Fibroblast of pulmonary artery (primary cell): ENCODE measurements at regions not wholly inside any gene's neighbourhood (a gene's known extent, or its start where the extent isn't known, plus 50 kb on each side); places are given as distances from the start of the nearest gene placed in this dataset.
A peak's percentile ranks its signal among the peaks of the same experiment; 100 is the strongest.

Experiments used
- DNase-seq: peaks from one replicate; pipeline ENCODE4 v3.0.0-alpha.2; 2010; ENCODE audit warnings: low read depth
- H3K4me3 ChIP-seq: replicated peaks from 2 replicates; pipeline ENCODE4 v1.5.1; 2011; ENCODE audit warnings: low read depth, mild to moderate bottlenecking, control low read depth, low read length, moderate library complexity
- TF ChIP-seq, protein P1 (sequence below): IDR thresholded peaks from 2 replicates; pipeline ENCODE4 v1.5.1; 2011; ENCODE audit warnings: mild to moderate bottlenecking, control low read depth, low read length, inconsistent platforms; ENCODE audit errors: missing control alignments

- H3K4me3 ChIP-seq = no peak overlapping the region
- DNase-seq = no peak
- TF ChIP-seq, protein P1, sequence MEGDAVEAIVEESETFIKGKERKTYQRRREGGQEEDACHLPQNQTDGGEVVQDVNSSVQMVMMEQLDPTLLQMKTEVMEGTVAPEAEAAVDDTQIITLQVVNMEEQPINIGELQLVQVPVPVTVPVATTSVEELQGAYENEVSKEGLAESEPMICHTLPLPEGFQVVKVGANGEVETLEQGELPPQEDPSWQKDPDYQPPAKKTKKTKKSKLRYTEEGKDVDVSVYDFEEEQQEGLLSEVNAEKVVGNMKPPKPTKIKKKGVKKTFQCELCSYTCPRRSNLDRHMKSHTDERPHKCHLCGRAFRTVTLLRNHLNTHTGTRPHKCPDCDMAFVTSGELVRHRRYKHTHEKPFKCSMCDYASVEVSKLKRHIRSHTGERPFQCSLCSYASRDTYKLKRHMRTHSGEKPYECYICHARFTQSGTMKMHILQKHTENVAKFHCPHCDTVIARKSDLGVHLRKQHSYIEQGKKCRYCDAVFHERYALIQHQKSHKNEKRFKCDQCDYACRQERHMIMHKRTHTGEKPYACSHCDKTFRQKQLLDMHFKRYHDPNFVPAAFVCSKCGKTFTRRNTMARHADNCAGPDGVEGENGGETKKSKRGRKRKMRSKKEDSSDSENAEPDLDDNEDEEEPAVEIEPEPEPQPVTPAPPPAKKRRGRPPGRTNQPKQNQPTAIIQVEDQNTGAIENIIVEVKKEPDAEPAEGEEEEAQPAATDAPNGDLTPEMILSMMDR = no peak
Measured at GRCh38 chr5:53322257-53322656, 158.2 kb upstream of the FST start.

GRCh38 chr5:53323511-53323910 is 156.9 kb upstream of the FST start:
- H3K4me3 ChIP-seq = no peak overlapping the region
- DNase-seq = no peak
- TF ChIP-seq, protein P1 = no peak

GRCh38 chr5:53323943-53324642 is 156.3 kb upstream of the FST start:
- no peak for DNase-seq
- TF ChIP-seq, protein P1 = no peak
- no peak overlapping the region for H3K4me3 ChIP-seq

- TF ChIP-seq, protein P1 = no peak
- H3K4me3 ChIP-seq = no peak overlapping the region
- DNase-seq = peak; percentile 89
Measured at GRCh38 chr5:53326424-53327153, 153.8 kb upstream of the FST start.

DNA sequence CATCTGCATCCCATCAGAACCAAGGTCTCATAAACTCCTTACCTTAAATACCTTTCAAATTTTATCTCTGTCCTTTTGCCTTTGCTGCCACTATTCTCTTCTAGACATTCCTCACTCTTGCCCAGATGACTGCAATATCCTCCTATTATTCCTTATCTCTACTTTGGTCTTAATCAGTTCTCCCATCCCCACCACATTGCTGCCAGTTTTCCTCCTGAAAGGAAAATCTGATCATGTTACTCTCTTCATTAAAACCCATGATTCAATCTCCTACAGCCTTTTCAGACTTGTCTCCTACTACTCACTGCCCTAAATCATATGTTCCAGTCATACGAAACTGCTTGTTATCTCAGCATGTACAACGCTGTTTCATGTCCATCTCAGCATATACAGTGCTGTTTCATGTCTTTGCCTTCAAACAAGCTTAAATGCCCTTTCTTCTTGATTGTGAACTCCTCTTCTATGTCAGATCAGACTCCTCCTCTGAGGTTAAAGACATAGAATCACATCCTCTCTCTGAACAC is 152.6 kb upstream of the FST start:
- DNase-seq = peak; percentile 16
- TF ChIP-seq, protein P1 = no peak
- no peak overlapping the region for H3K4me3 ChIP-seq

- no peak for DNase-seq
- H3K4me3 ChIP-seq = no peak overlapping the region
- TF ChIP-seq, protein P1 = no peak
Measured at GRCh38 chr5:53330491-53330890, 149.9 kb upstream of the FST start.
